SK-N-SH (cell line): ENCODE measurements at regions not wholly inside any gene's neighbourhood (a gene's known extent, or its start where the extent isn't known, plus 50 kb on each side); places are given as distances from the start of the nearest gene placed in this dataset.

Source experiments
- CTCF ChIA-PET: fragments of 300-600, 350-600 bp; formaldehyde crosslinking; extraction: SDS; loops from one replicate; lab custom pipeline; 2021; lab: Yijun Ruan, JAX
- POLR2A ChIA-PET: fragments of 350-600 bp; sonication (Branson Sonifier 250); formaldehyde crosslinking; extraction: SDS; loops from one replicate; lab custom pipeline; 2020; ENCODE audit warnings: antibody characterized with exemption, inconsistent platforms; lab: Yijun Ruan, JAX
- DNase-seq: peaks from one replicate; pipeline ENCODE4 v3.0.0; 2012
- H2AFZ ChIP-seq: fragments of 200-600 bp; sonication (generic); 2 replicates; pipeline ENCODE4 v1.8.1; 2016; ENCODE audit warnings: antibody characterized with exemption, mild to moderate bottlenecking, low read depth
- H3F3A ChIP-seq: fragments of 200-600 bp; sonication (generic); replicated peaks from 2 replicates; pipeline ENCODE3; 2016; ENCODE audit warnings: antibody characterized with exemption, mild to moderate bottlenecking; ENCODE audit not compliant: insufficient read depth
- H3K27ac ChIP-seq, 2 experiments: fragments of 200-500 bp in 1 of 2; fragments of 200-600 bp in 1 of 2; sonication (Bioruptor generic) in 1 of 2; sonication (generic), shearing (Covaris generic) in 1 of 2; 2 replicates each; pipeline versions ENCODE4 v1.5.1 to v1.6.1; 2014 to 2016; ENCODE audit warnings: low read depth in 2 of 2, inconsistent platforms in 1 of 2, low read length in 1 of 2, mild to moderate bottlenecking in 1 of 2, mixed read lengths in 1 of 2
- H3K27me3 ChIP-seq: fragments of 200-600 bp; sonication (generic), shearing (Covaris generic); 2 replicates; pipeline ENCODE4 v1.6.1; 2016; ENCODE audit warnings: mixed run types; ENCODE audit not compliant: insufficient read depth
- H3K36me3 ChIP-seq, 2 experiments: fragments of 200-500 bp in 1 of 2; fragments of 200-600 bp in 1 of 2; sonication (Bioruptor generic) in 1 of 2; sonication (generic) in 1 of 2; replicated peaks in 1 of 2; 2 replicates each; pipeline versions ENCODE3 to v1.5.1; 2014 to 2016; ENCODE audit warnings: low read length in 1 of 2, mild to moderate bottlenecking in 1 of 2; ENCODE audit not compliant: insufficient read depth in 2 of 2, control insufficient read depth in 1 of 2
- H3K4me1 ChIP-seq, 2 experiments: fragments of 200-500 bp in 1 of 2; fragments of 200-600 bp in 1 of 2; sonication (Bioruptor generic) in 1 of 2; sonication (generic), shearing (Covaris generic) in 1 of 2; 2 replicates each; pipeline versions ENCODE4 v1.5.1 to v1.6.1; 2014 to 2016; ENCODE audit warnings: low read depth in 1 of 2, low read length in 1 of 2, mixed run types in 1 of 2; ENCODE audit not compliant: insufficient read depth in 2 of 2, control insufficient read depth in 1 of 2
- H3K4me2 ChIP-seq: fragments of 200-600 bp; sonication (generic), shearing (Covaris generic); 2 replicates; pipeline ENCODE4 v1.6.1; 2017; ENCODE audit warnings: mixed run types
- H3K4me3 ChIP-seq, 2 experiments: fragments of 200-500 bp in 1 of 2; fragments of 200-600 bp in 1 of 2; sonication (Bioruptor generic) in 1 of 2; sonication (generic), shearing (Covaris generic) in 1 of 2; 2 replicates each; pipeline versions ENCODE4 v1.5.1 to v1.8.1; 2014 to 2016; ENCODE audit warnings: low read depth in 2 of 2, inconsistent platforms in 1 of 2, low read length in 1 of 2, mild to moderate bottlenecking in 1 of 2, mixed read lengths in 1 of 2, moderate library complexity in 1 of 2
- H3K79me2 ChIP-seq: fragments of 200-600 bp; sonication (generic); 2 replicates; pipeline ENCODE4 v1.8.1; 2017; ENCODE audit warnings: mild to moderate bottlenecking; ENCODE audit not compliant: insufficient read depth
- H3K9ac ChIP-seq: fragments of 200-600 bp; sonication (generic); 2 replicates; pipeline ENCODE4 v1.6.1; 2017; ENCODE audit warnings: mixed run types
- H3K9me2 ChIP-seq: fragments of 200-600 bp; sonication (generic); 2 replicates; pipeline ENCODE4 v1.6.1; 2017; ENCODE audit warnings: mixed run types
- H3K9me3 ChIP-seq: fragments of 200-600 bp; sonication (generic); 2 replicates; pipeline ENCODE4 v1.6.1; 2017; ENCODE audit warnings: mixed run types, mild to moderate bottlenecking, moderate library complexity
- H4K20me1 ChIP-seq: fragments of 200-600 bp; sonication (generic); 2 replicates; pipeline ENCODE4 v1.6.1; 2017; ENCODE audit warnings: mild to moderate bottlenecking, mixed run types; ENCODE audit not compliant: insufficient read depth
- IRF3 ChIP-seq: fragments of 150-350 bp; IDR thresholded peaks from 2 replicates; pipeline ENCODE4 v1.6.1; 2016; ENCODE audit warnings: mild to moderate bottlenecking, low read depth, low read length
- MAX ChIP-seq: IDR thresholded peaks from 2 replicates; pipeline ENCODE4 v1.4.0; 2012; ENCODE audit warnings: low read depth
- NFIC ChIP-seq: IDR thresholded peaks from 2 replicates; pipeline ENCODE4 v1.4.0; 2012; ENCODE audit warnings: borderline replicate concordance
- PBX3 ChIP-seq: IDR thresholded peaks from 2 replicates; pipeline ENCODE4; 2012
- POLR2AphosphoS5 ChIP-seq: IDR thresholded peaks from 2 replicates; pipeline ENCODE4 v1.6.1; 2012; ENCODE audit warnings: low read depth, low read length
- RAD21 ChIP-seq: IDR thresholded peaks from 2 replicates; pipeline ENCODE4 v1.6.1; 2012; ENCODE audit warnings: mild to moderate bottlenecking, low read length
- REST ChIP-seq: IDR thresholded peaks from 2 replicates; pipeline ENCODE4 v1.6.1; 2012; ENCODE audit warnings: mild to moderate bottlenecking, low read depth, low read length, moderate library complexity
- RFX5 ChIP-seq: IDR thresholded peaks from 2 replicates; pipeline ENCODE4 v1.6.1; 2012; ENCODE audit warnings: mild to moderate bottlenecking, improper control_type of control experiment, low read length
- SIN3A ChIP-seq: IDR thresholded peaks from 2 replicates; pipeline ENCODE4 v1.6.1; 2012; ENCODE audit warnings: low read depth, mild to moderate bottlenecking, low read length, moderate library complexity, borderline replicate concordance
- TEAD4 ChIP-seq: IDR thresholded peaks from 2 replicates; pipeline ENCODE4 v1.4.0; 2012; ENCODE audit warnings: mild to moderate bottlenecking, borderline replicate concordance; ENCODE audit not compliant: insufficient read depth
- WGBS: methylation state at CpG from one replicate; pipeline ENCODE4 v1.1.6; 2017; ENCODE audit warnings: low lambda C conversion rate; 5-methylcytosine and 5-hydroxymethylcytosine counted together

GRCh38 chr3:40913192-40913591, 286.1 kb upstream of the CTNNB1 start (continued):
- TF ChIP-seq TEAD4 (no peak), PBX3 (no peak), MAX (no peak), RFX5 (no peak)

GRCh38 chr3:40913641-40914040, 285.7 kb upstream of the CTNNB1 start:
- no peaks in the 10 kb centered on the region for H3K4me1 ChIP-seq
- no peak overlapping the region for H3K27ac ChIP-seq
- no peak overlapping the region for H2AFZ ChIP-seq
- no peak for DNase-seq
- H3K9me3 ChIP-seq, result no peaks in the 10 kb centered on the region
- no peaks in the 10 kb centered on the region for H3K79me2 ChIP-seq
- no peaks in the 10 kb centered on the region for H3K9me2 ChIP-seq
- H3F3A ChIP-seq, result no peaks in the 10 kb centered on the region
- H4K20me1 ChIP-seq, result no peaks in the 10 kb centered on the region
- H3K9ac ChIP-seq, result no peak overlapping the region
- no peak overlapping the region for H3K4me2 ChIP-seq
- ChIA-PET CTCF (no interaction called here), POLR2A (no interaction called here)
- no peaks in the 10 kb centered on the region for H3K27me3 ChIP-seq
- H3K4me3 ChIP-seq, result no peak overlapping the region
- WGBS, result 20% methylated on average over 2 of the region's 2 CpGs
- no peaks in the 10 kb centered on the region for H3K36me3 ChIP-seq
- TF ChIP-seq NFIC, result no peak
- TF ChIP-seq, all 33 proteins: peak for 0

GRCh38 chr3:40914475-40914874, 284.8 kb upstream of the CTNNB1 start:
- no peaks in the 10 kb centered on the region for H3K9me2 ChIP-seq
- no peaks in the 10 kb centered on the region for H3K9me3 ChIP-seq
- no peak for TF ChIP-seq POLR2AphosphoS5
- POLR2A ChIA-PET, result no interaction called here
- CTCF ChIA-PET, result no interaction called here
- H3K4me1 ChIP-seq, result no peaks in the 10 kb centered on the region
- no peak for DNase-seq
- no peaks in the 10 kb centered on the region for H3F3A ChIP-seq
- H3K36me3 ChIP-seq, result no peaks in the 10 kb centered on the region
- WGBS, result 16% methylated on average over 2 of the region's 2 CpGs
- H3K27me3 ChIP-seq, result no peaks in the 10 kb centered on the region
- no peak overlapping the region for H3K4me2 ChIP-seq
- no peak overlapping the region for H3K27ac ChIP-seq
- no peak overlapping the region for H3K4me3 ChIP-seq
- no peaks in the 10 kb centered on the region for H3K79me2 ChIP-seq
- no peak overlapping the region for H2AFZ ChIP-seq
- H4K20me1 ChIP-seq, result no peaks in the 10 kb centered on the region
- no peak overlapping the region for H3K9ac ChIP-seq

GRCh38 chr3:40915346-40915865, 283.9 kb upstream of the CTNNB1 start:
- TF ChIP-seq NFIC (no peak), IRF3 (no peak), REST (no peak), SIN3A (no peak), RAD21 (no peak)
- no peak overlapping the region for H3K9ac ChIP-seq
- CTCF ChIA-PET, result no interaction called here
- H3K4me3 ChIP-seq, result no peak overlapping the region
- H3K9me2 ChIP-seq, result no peaks in the 10 kb centered on the region
- no peaks in the 10 kb centered on the region for H3K79me2 ChIP-seq
- H3K27me3 ChIP-seq, result no peaks in the 10 kb centered on the region
- H3K4me1 ChIP-seq, result no peaks in the 10 kb centered on the region
- 23% methylated on average over 6 of the region's 6 CpGs for WGBS
- POLR2A ChIA-PET, result no interaction called here
- H2AFZ ChIP-seq, result no peak overlapping the region
- H3K36me3 ChIP-seq, result no peaks in the 10 kb centered on the region
- H3F3A ChIP-seq, result no peaks in the 10 kb centered on the region
- H3K27ac ChIP-seq, result no peak overlapping the region
- no peak overlapping the region for H3K4me2 ChIP-seq
- H4K20me1 ChIP-seq, result no peaks in the 10 kb centered on the region
- no peak for DNase-seq
- no peaks in the 10 kb centered on the region for H3K9me3 ChIP-seq
